Ascending aorta (tissue), 2 donors: ENCODE measurements at regions not wholly inside any gene's neighbourhood (a gene's known extent, or its start where the extent isn't known, plus 50 kb on each side); places are given as distances from the start of the nearest gene placed in this dataset.
A peak's percentile ranks its signal among the peaks of the same experiment; 100 is the strongest.

Experiments used
- DNase-seq, 2 donors: peaks; one replicate each; pipeline ENCODE4 v3.0.0-alpha.2; 2019; ENCODE audit warnings: low spot score in 2 of 2
- H3K27ac ChIP-seq, 2 donors: fragments of 200-600 bp; sonication (generic); one replicate each; pipeline ENCODE4 v1.5.1; 2016 to 2017; ENCODE audit warnings: mild to moderate bottlenecking in 1 of 2
- H3K27me3 ChIP-seq: fragments of 200-600 bp; sonication (generic); one replicate; pipeline ENCODE4 v1.5.1; 2017
- H3K36me3 ChIP-seq, 2 donors: fragments of 200-600 bp; sonication (generic); one replicate each; pipeline ENCODE4 v1.5.1; 2016
- H3K4me1 ChIP-seq, 2 donors: fragments of 200-600 bp; sonication (generic); one replicate each; pipeline ENCODE4 v1.5.1; 2016 to 2017; ENCODE audit warnings: mild to moderate bottlenecking in 1 of 2
- H3K4me3 ChIP-seq, 2 donors: fragments of 200-600 bp; sonication (generic); one replicate each; pipeline ENCODE4 v1.5.1; 2016 to 2017; ENCODE audit warnings: mild to moderate bottlenecking in 1 of 2
- H3K9me3 ChIP-seq, 2 donors: fragments of 200-600 bp; sonication (generic); one replicate each; pipeline ENCODE4 v1.5.1; 2016
- CTCF ChIP-seq, 3 experiments: fragments of 200-600 bp in 2 of 3; fragments of 450-650 bp in 1 of 3; sonication (generic) in 2 of 3; IDR thresholded peaks; one replicate each; pipeline ENCODE4 v1.5.1; 2016 to 2019; ENCODE audit warnings: antibody characterized with exemption in 3 of 3, mild to moderate bottlenecking in 1 of 3, moderate library complexity in 1 of 3
- intact Hi-C: fragments of 100-400 bp; cut with DNase I; formaldehyde crosslinking; loops from one replicate; pipeline ENCODE4 v1.15.1; 2023

- Histone ChIP-seq H3K4me3 (no peak overlapping the region), H3K27me3 (no peaks in the 10 kb centered on the region), H3K9me3 (no peaks in the 10 kb centered on the region), H3K36me3 (no peaks in the 10 kb centered on the region), H3K4me1 (peaks cover 0 to 3% of the 10 kb centered on the region in 2 donors), H3K27ac (no peak overlapping the region)
- DNase-seq = peak in 1 of 2 donors; percentile 71
- peak; percentile 74 to 90 (median 87) for TF ChIP-seq CTCF (IDR thresholded peaks at IDR 0.05)
- intact Hi-C loops = loop anchor here (10.0 kb wide), 1 partner anchor 190 kb away; no protein-coding TSS in a partner anchor
These were observed 137.0 kb upstream of the STMND1 start for GRCh38 chr6:16964553-16965499.

GRCh38 chr6:16961577-16961976 is 140.3 kb upstream of the STMND1 start:
- Histone ChIP-seq H3K9me3 (no peaks in the 10 kb centered on the region), H3K27me3 (no peaks in the 10 kb centered on the region), H3K36me3 (no peaks in the 10 kb centered on the region), H3K4me3 (no peak overlapping the region), H3K27ac (no peak overlapping the region), H3K4me1 (peaks cover 0 to 3% of the 10 kb centered on the region in 2 donors)
- TF ChIP-seq CTCF (IDR thresholded peaks at IDR 0.05) = no peak
- no peak for DNase-seq
- intact Hi-C loops = loop anchor here (10.0 kb wide), 1 partner anchor 187 kb away; no protein-coding TSS in a partner anchor

GRCh38 chr6:16959789-16960188 is 142.1 kb upstream of the STMND1 start:
- intact Hi-C loops = loop anchor here (10.0 kb wide), 1 partner anchor 185 kb away; no protein-coding TSS in a partner anchor
- H3K36me3 ChIP-seq = no peaks in the 10 kb centered on the region
- no peaks in the 10 kb centered on the region for H3K9me3 ChIP-seq
- no peak overlapping the region for H3K4me3 ChIP-seq
- no peak overlapping the region for H3K27ac ChIP-seq
- no peak for TF ChIP-seq CTCF (IDR thresholded peaks at IDR 0.05)
- no peaks in the 10 kb centered on the region for H3K27me3 ChIP-seq
- peaks cover 0 to 2% of the 10 kb centered on the region in 2 donors for H3K4me1 ChIP-seq
- DNase-seq = no peak

- Histone ChIP-seq H3K9me3 (no peaks in the 10 kb centered on the region), H3K4me1 (no peaks in the 10 kb centered on the region), H3K4me3 (no peak overlapping the region), H3K27ac (no peak overlapping the region), H3K36me3 (no peaks in the 10 kb centered on the region), H3K27me3 (no peaks in the 10 kb centered on the region)
- TF ChIP-seq CTCF (IDR thresholded peaks at IDR 0.05) = no peak
- no peak for DNase-seq
- intact Hi-C loops = no loop called here
These were observed 145.5 kb upstream of the STMND1 start for GRCh38 chr6:16956361-16956760.

- Histone ChIP-seq H3K9me3 (no peaks in the 10 kb centered on the region), H3K36me3 (no peaks in the 10 kb centered on the region), H3K27me3 (no peaks in the 10 kb centered on the region), H3K4me3 (no peak overlapping the region), H3K4me1 (no peaks in the 10 kb centered on the region), H3K27ac (no peak overlapping the region)
- TF ChIP-seq CTCF (IDR thresholded peaks at IDR 0.05) = no peak
- DNase-seq = no peak
- intact Hi-C loops = no loop called here
These were observed 146.0 kb upstream of the STMND1 start for GRCh38 chr6:16955899-16956298.
